IPS-20b (cell line): ENCODE measurements at regions not wholly inside any gene's neighbourhood (a gene's known extent, or its start where the extent isn't known, plus 50 kb on each side); places are given as distances from the start of the nearest gene placed in this dataset.

Source experiments
- H3K27ac ChIP-seq: one replicate; pipeline ENCODE4 v1.5.1; 2013; ENCODE audit warnings: low read length
- H3K27me3 ChIP-seq: 2 replicates; pipeline ENCODE4 v1.6.1; 2013; ENCODE audit warnings: mild to moderate bottlenecking, low read length, inconsistent platforms; ENCODE audit not compliant: insufficient read depth
- H3K36me3 ChIP-seq: 2 replicates; pipeline ENCODE4 v1.6.1; 2013; ENCODE audit warnings: low read depth, mild to moderate bottlenecking, inconsistent platforms, low read length, moderate library complexity; ENCODE audit not compliant: insufficient read depth
- H3K4me1 ChIP-seq: 2 replicates; pipeline ENCODE4 v1.6.1; 2013; ENCODE audit warnings: mild to moderate bottlenecking, control low read depth, inconsistent platforms, low read length, moderate library complexity; ENCODE audit not compliant: insufficient read depth
- H3K4me3 ChIP-seq: 2 replicates; pipeline ENCODE4 v1.5.1; 2013; ENCODE audit warnings: mild to moderate bottlenecking, low read length, inconsistent platforms
- H3K9ac ChIP-seq: 2 replicates; pipeline ENCODE4 v1.6.1; 2013; ENCODE audit warnings: low read depth, mild to moderate bottlenecking, inconsistent platforms, low read length, moderate library complexity
- H3K9me3 ChIP-seq: 2 replicates; pipeline ENCODE4 v1.6.1; 2013; ENCODE audit warnings: mild to moderate bottlenecking, low read depth, low read length, inconsistent platforms; ENCODE audit not compliant: insufficient read depth

- no peaks in the 10 kb centered on the region for H3K36me3 ChIP-seq
- no peak overlapping the region for H3K27ac ChIP-seq
- H3K4me3 ChIP-seq, result no peak overlapping the region
- no peaks in the 10 kb centered on the region for H3K9me3 ChIP-seq
- peaks cover under 1% of the 10 kb centered on the region; the same call in 1 of the 2 replicates for H3K4me1 ChIP-seq
- H3K9ac ChIP-seq, result no peak overlapping the region
- no peaks in the 10 kb centered on the region for H3K27me3 ChIP-seq
Measured at GRCh38 chr11:27210531-27210930, 152.5 kb downstream of the CCDC34 start.

- Histone ChIP-seq H3K36me3 (no peaks in the 10 kb centered on the region), H3K27ac (no peak overlapping the region), H3K4me3 (no peak overlapping the region), H3K4me1 (no peaks in the 10 kb centered on the region), H3K9me3 (no peaks in the 10 kb centered on the region), H3K27me3 (no peaks in the 10 kb centered on the region), H3K9ac (no peak overlapping the region)
Measured at GRCh38 chr11:27209562-27210005, 153.4 kb downstream of the CCDC34 start.

GRCh38 chr11:27208846-27209245 is 154.2 kb downstream of the CCDC34 start:
- Histone ChIP-seq H3K36me3 (no peaks in the 10 kb centered on the region), H3K4me3 (no peak overlapping the region), H3K9ac (no peak overlapping the region), H3K27ac (no peak overlapping the region), H3K9me3 (no peaks in the 10 kb centered on the region), H3K4me1 (no peaks in the 10 kb centered on the region), H3K27me3 (no peaks in the 10 kb centered on the region)

GRCh38 chr11:27207025-27207650 is 155.9 kb downstream of the CCDC34 start:
- H3K9ac ChIP-seq, result no peak overlapping the region
- H3K27me3 ChIP-seq, result no peaks in the 10 kb centered on the region
- H3K27ac ChIP-seq, result no peak overlapping the region
- H3K9me3 ChIP-seq, result no peaks in the 10 kb centered on the region
- H3K4me3 ChIP-seq, result no peak overlapping the region
- H3K4me1 ChIP-seq, result peaks cover 2% of the 10 kb centered on the region; the same call in 1 of the 2 replicates
- H3K36me3 ChIP-seq, result no peaks in the 10 kb centered on the region

- Histone ChIP-seq H3K27me3 (no peaks in the 10 kb centered on the region), H3K9me3 (no peaks in the 10 kb centered on the region), H3K9ac (no peak overlapping the region), H3K36me3 (no peaks in the 10 kb centered on the region), H3K27ac (no peak overlapping the region), H3K4me3 (no peak overlapping the region), H3K4me1 (peaks cover 8% of the 10 kb centered on the region; the same call in 1 of the 2 replicates)
Measured at GRCh38 chr11:27205779-27206570, 157.0 kb downstream of the CCDC34 start.

GRCh38 chr11:27205250-27205649 is 157.8 kb downstream of the CCDC34 start:
- no peak overlapping the region for H3K9ac ChIP-seq
- peaks cover 8% of the 10 kb centered on the region; the same call in 1 of the 2 replicates for H3K4me1 ChIP-seq
- H3K27me3 ChIP-seq, result no peaks in the 10 kb centered on the region
- H3K27ac ChIP-seq, result no peak overlapping the region
- H3K4me3 ChIP-seq, result no peak overlapping the region
- H3K36me3 ChIP-seq, result no peaks in the 10 kb centered on the region
- no peaks in the 10 kb centered on the region for H3K9me3 ChIP-seq

GRCh38 chr11:27204529-27204928 is 158.5 kb downstream of the CCDC34 start:
- Histone ChIP-seq H3K27ac (no peak overlapping the region), H3K9me3 (no peaks in the 10 kb centered on the region), H3K9ac (no peak overlapping the region), H3K4me1 (peaks cover 8% of the 10 kb centered on the region; the same call in 1 of the 2 replicates), H3K36me3 (no peaks in the 10 kb centered on the region), H3K27me3 (no peaks in the 10 kb centered on the region), H3K4me3 (no peak overlapping the region)

GRCh38 chr11:27203077-27203647 is 159.9 kb downstream of the CCDC34 start:
- Histone ChIP-seq H3K4me3 (no peak overlapping the region), H3K9me3 (no peaks in the 10 kb centered on the region), H3K36me3 (no peaks in the 10 kb centered on the region), H3K27me3 (no peaks in the 10 kb centered on the region), H3K9ac (no peak overlapping the region), H3K27ac (no peak overlapping the region), H3K4me1 (peaks cover 8% of the 10 kb centered on the region; the same call in 1 of the 2 replicates)

GRCh38 chr11:27201454-27202302 is 161.1 kb downstream of the BBOX1 start:
- H3K9me3 ChIP-seq, result no peaks in the 10 kb centered on the region
- no peak overlapping the region for H3K4me3 ChIP-seq
- H3K9ac ChIP-seq, result no peak overlapping the region
- H3K27ac ChIP-seq, result no peak overlapping the region
- H3K36me3 ChIP-seq, result no peaks in the 10 kb centered on the region
- no peaks in the 10 kb centered on the region for H3K27me3 ChIP-seq
- H3K4me1 ChIP-seq, result peaks cover 8% of the 10 kb centered on the region; the same call in 1 of the 2 replicates

GRCh38 chr11:27200779-27201453 is 160.3 kb downstream of the BBOX1 start:
- no peaks in the 10 kb centered on the region for H3K36me3 ChIP-seq
- no peak overlapping the region for H3K9ac ChIP-seq
- H3K27ac ChIP-seq, result no peak overlapping the region
- H3K27me3 ChIP-seq, result no peaks in the 10 kb centered on the region
- no peak overlapping the region for H3K4me3 ChIP-seq
- H3K4me1 ChIP-seq, result peaks cover 8% of the 10 kb centered on the region; the same call in 1 of the 2 replicates
- H3K9me3 ChIP-seq, result no peaks in the 10 kb centered on the region
